Suprapubic skin (tissue), 4 donors: ENCODE measurements at regions not wholly inside any gene's neighbourhood (a gene's known extent, or its start where the extent isn't known, plus 50 kb on each side); places are given as distances from the start of the nearest gene placed in this dataset.
A peak's percentile ranks its signal among the peaks of the same experiment; 100 is the strongest.

Source experiments
- DNase-seq, 2 donors: peaks; one replicate each; pipeline ENCODE4 v3.0.0-alpha.2; 2019; ENCODE audit warnings: low spot score in 2 of 2
- H3K27ac ChIP-seq: fragments of 200-600 bp; sonication (generic); one replicate; pipeline ENCODE4 v1.5.1; 2019
- H3K27me3 ChIP-seq: fragments of 200-600 bp; sonication (generic); one replicate; pipeline ENCODE4 v1.5.1; 2019
- H3K36me3 ChIP-seq: fragments of 200-600 bp; sonication (generic); one replicate; pipeline ENCODE4 v1.5.1; 2019
- H3K4me1 ChIP-seq: fragments of 200-600 bp; sonication (generic); one replicate; pipeline ENCODE4 v1.5.1; 2019
- H3K4me3 ChIP-seq: fragments of 200-600 bp; sonication (generic); one replicate; pipeline ENCODE4 v1.5.1; 2019; ENCODE audit warnings: mild to moderate bottlenecking
- H3K9me3 ChIP-seq: fragments of 200-600 bp; sonication (generic); one replicate; pipeline ENCODE4 v1.5.1; 2019
- CTCF ChIP-seq, 2 donors: fragments of 200-600 bp in 1 of 2; fragments of 450-650 bp in 1 of 2; sonication (generic) in 1 of 2; IDR thresholded peaks; one replicate each; pipeline ENCODE4 v1.5.1; 2016 to 2019; ENCODE audit warnings: antibody characterized with exemption in 2 of 2, mild to moderate bottlenecking in 1 of 2, moderate library complexity in 1 of 2
- EP300 ChIP-seq: sonication (generic); formaldehyde crosslinking; IDR thresholded peaks from one replicate; pipeline ENCODE4 v1.6.1; 2017; ENCODE audit warnings: antibody characterized with exemption
- POLR2A ChIP-seq, 2 donors: fragments of 450-650 bp; IDR thresholded peaks; one replicate each; pipeline ENCODE4 v1.6.1; 2017; ENCODE audit warnings: antibody characterized with exemption in 2 of 2, mild to moderate bottlenecking in 2 of 2, moderate library complexity in 2 of 2
- POLR2AphosphoS5 ChIP-seq, 3 donors: sonication (generic); formaldehyde crosslinking; IDR thresholded peaks; one replicate each; pipeline ENCODE4 v1.6.1; 2017; ENCODE audit warnings: antibody characterized with exemption in 3 of 3
- WGBS: methylation state at CpG from one replicate; pipeline ENCODE4 v1.1.5; 2018; 5-methylcytosine and 5-hydroxymethylcytosine counted together

- H3K36me3 ChIP-seq: no peaks in the 10 kb centered on the region
- peaks cover 25% of the 10 kb centered on the region for H3K4me1 ChIP-seq
- no peak overlapping the region for H3K4me3 ChIP-seq
- no peaks in the 10 kb centered on the region for H3K27me3 ChIP-seq
- DNase-seq: no peak
- peak overlapping the region; percentile 65 for H3K27ac ChIP-seq
- WGBS: 69% methylated on average over 7 of the region's 16 CpGs
- no peaks in the 10 kb centered on the region for H3K9me3 ChIP-seq
- no peak for TF ChIP-seq POLR2A (IDR thresholded peaks at IDR 0.05)
- TF ChIP-seq POLR2AphosphoS5 (IDR thresholded peaks at IDR 0.05): no peak
- no peak for TF ChIP-seq EP300
- no peak for TF ChIP-seq CTCF (IDR thresholded peaks at IDR 0.05)
Observed at GRCh38 chr10:44261296-44261695, 123.6 kb downstream of the CXCL12 start.

GRCh38 chr10:44260286-44260928 is 124.5 kb downstream of the CXCL12 start:
- H3K4me1 ChIP-seq: peaks cover 25% of the 10 kb centered on the region
- H3K36me3 ChIP-seq: no peaks in the 10 kb centered on the region
- no peak overlapping the region for H3K27ac ChIP-seq
- no peaks in the 10 kb centered on the region for H3K27me3 ChIP-seq
- H3K4me3 ChIP-seq: no peak overlapping the region
- 80% methylated on average over 8 of the region's 13 CpGs for WGBS
- no peaks in the 10 kb centered on the region for H3K9me3 ChIP-seq
- no peak for DNase-seq
- TF ChIP-seq CTCF (IDR thresholded peaks at IDR 0.05) (no peak), POLR2A (IDR thresholded peaks at IDR 0.05) (no peak), EP300 (no peak)

- no peak for TF ChIP-seq EP300
- no peak for TF ChIP-seq POLR2AphosphoS5 (IDR thresholded peaks at IDR 0.05)
- no peak for TF ChIP-seq CTCF (IDR thresholded peaks at IDR 0.05)
- no peak for TF ChIP-seq POLR2A (IDR thresholded peaks at IDR 0.05)
- H3K9me3 ChIP-seq: no peaks in the 10 kb centered on the region
- H3K36me3 ChIP-seq: no peaks in the 10 kb centered on the region
- H3K4me3 ChIP-seq: no peak overlapping the region
- no peak for DNase-seq
- H3K4me1 ChIP-seq: peaks cover 26% of the 10 kb centered on the region
- H3K27me3 ChIP-seq: no peaks in the 10 kb centered on the region
- WGBS: 66% methylated on average over 7 of the region's 7 CpGs
- H3K27ac ChIP-seq: no peak overlapping the region
Observed at GRCh38 chr10:44259090-44259874, 125.6 kb downstream of the CXCL12 start.

GRCh38 chr10:44258460-44259089 is 126.3 kb downstream of the CXCL12 start:
- DNase-seq: no peak
- no peaks in the 10 kb centered on the region for H3K27me3 ChIP-seq
- H3K9me3 ChIP-seq: no peaks in the 10 kb centered on the region
- H3K4me3 ChIP-seq: no peak overlapping the region
- TF ChIP-seq POLR2AphosphoS5 (IDR thresholded peaks at IDR 0.05): no peak
- no peak for TF ChIP-seq CTCF (IDR thresholded peaks at IDR 0.05)
- no peak for TF ChIP-seq EP300
- TF ChIP-seq POLR2A (IDR thresholded peaks at IDR 0.05): no peak
- H3K4me1 ChIP-seq: peaks cover 31% of the 10 kb centered on the region
- WGBS: 70% methylated on average over 4 of the region's 4 CpGs
- H3K36me3 ChIP-seq: no peaks in the 10 kb centered on the region
- H3K27ac ChIP-seq: no peak overlapping the region

- Histone ChIP-seq H3K4me1 (peaks cover 28% of the 10 kb centered on the region), H3K27me3 (no peaks in the 10 kb centered on the region), H3K4me3 (no peak overlapping the region), H3K36me3 (no peaks in the 10 kb centered on the region), H3K9me3 (no peaks in the 10 kb centered on the region), H3K27ac (no peak overlapping the region)
- WGBS: 67% methylated on average over 3 of the region's 3 CpGs
- TF ChIP-seq CTCF (IDR thresholded peaks at IDR 0.05): no peak
- TF ChIP-seq EP300: no peak
- TF ChIP-seq POLR2A (IDR thresholded peaks at IDR 0.05): no peak
- no peak for TF ChIP-seq POLR2AphosphoS5 (IDR thresholded peaks at IDR 0.05)
- no peak for DNase-seq
Observed at GRCh38 chr10:44258019-44258418, 126.9 kb downstream of the CXCL12 start.
